AML-193 (cell line): ENCODE measurements at regions not wholly inside any gene's neighbourhood (a gene's known extent, or its start where the extent isn't known, plus 50 kb on each side); places are given as distances from the start of the nearest gene placed in this dataset.
"Not testable (repeated sequence)": the region's sequence is repeated elsewhere in the genome, so short reads cannot be mapped to it uniquely, and the experiment has no call there.

ENCODE experiments used
- DNase-seq, 2 experiments: peaks; one replicate each; lab custom pipeline; 2025; lab: John Stamatoyannopoulos, UW

DNA sequence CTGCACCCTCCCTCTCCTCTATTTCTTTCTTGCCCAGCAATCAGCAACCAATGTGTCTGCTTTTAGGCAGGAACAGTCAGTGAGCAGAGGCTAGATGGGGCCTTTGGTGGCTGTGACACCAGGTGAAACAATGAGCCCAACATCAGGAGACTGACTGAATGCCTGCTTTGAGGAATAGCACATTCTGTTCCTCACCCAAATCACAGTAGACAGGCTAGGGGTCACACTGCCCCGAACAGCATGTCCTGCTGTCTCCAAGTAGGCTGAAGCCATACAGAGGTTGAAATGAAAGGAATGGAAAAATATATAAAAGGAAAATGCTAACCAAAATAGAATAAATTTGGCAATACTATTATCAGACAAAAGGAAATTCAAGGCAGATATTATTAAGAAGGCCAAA, 122.5 kb upstream of the GDNF start:
- DNase-seq = no peak

DNA sequence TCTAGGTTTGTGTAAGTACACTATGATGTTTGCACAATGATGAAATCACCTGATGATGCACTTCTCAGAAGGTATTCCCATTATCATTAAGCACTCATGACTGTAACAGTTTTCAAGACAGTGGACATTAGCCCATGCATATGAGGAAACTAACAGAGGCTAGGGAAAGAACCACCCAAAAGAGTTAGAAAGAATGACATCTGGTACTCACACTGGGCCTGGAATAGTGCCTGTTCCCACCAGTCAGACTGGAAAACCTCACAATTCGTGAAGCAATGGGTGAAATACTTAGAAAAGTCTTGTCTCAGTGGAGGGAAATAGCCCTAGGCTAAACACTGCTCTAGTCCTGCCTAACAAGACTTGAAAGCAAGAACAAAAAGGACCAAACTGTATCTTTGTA, 117.4 kb upstream of the GDNF start:
- no peak for DNase-seq

DNA sequence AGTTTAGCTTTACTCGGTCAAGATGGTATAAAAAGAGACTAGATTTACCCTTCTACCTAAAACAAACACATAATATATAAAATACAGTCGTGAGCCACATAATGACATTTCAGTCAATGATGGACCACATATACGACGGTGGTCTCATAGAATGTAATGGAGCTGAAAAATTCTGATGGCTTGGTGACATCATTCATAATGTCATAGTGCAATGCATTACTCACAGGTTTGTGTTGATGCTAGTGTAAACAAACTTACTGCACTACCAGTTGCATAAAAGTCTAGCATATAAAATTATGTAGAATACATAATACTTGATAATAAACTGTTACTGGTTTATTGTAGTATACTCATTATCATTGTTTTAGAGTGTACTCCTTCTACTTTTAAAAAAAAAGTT, 115.9 kb upstream of the GDNF start:
- DNase-seq = no peak

DNA sequence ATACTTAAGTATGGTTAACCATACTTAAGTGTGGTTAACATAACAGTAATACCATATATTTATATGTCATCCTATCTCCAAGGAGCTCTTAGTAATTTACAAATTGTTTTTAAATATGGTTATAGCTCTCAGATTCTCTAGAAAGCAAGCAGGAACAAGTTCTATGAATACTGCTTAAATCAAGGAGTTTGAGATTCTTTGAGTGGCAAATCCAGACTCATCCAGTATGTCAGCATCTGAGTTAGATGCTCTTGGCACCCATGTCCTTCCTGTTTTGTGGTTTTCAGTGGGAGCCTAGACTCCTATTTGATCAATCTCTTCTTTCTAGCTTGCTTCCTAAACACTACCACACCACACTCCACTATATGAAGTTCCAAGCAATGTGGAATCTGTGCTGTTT, 114.7 kb upstream of the GDNF start:
- DNase-seq = no peak

DNA sequence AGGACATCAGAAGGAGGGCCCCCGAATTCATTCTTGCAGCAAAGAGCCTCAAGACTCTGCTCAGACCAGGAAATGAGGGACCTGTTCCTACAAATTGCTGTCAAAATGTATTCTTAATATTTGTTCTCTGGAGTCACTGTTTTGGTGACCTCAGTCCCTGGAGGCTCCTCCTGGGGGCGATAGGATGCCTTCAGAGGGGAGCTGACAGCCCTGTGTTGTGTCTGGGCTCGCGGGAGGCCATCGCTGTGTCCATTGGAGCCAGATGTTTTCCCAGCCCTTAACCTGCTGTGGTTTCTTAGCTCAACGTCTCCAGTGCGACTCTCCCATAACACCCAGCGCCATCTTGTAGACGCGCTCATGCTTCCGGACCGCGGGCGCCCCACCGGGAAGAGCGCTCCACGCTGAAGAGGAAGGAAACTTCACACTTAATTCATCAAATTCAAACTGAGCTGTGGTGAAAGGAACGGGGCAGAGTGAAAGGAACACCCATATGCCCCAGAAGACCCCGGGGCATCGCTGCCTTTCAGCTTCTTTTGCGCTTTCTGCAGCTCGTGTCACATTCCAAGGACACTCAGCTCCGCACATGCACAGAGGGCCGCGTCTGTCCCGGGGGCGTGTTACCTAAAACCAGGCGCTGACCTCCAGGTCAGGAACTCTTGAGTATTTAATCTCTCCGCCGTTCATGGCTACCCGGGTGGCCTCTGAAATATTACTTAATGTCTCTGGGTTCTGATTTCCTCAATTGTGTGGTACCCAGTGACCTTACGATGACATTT, 112.3 kb upstream of the GDNF start:
- no peak for DNase-seq

DNA sequence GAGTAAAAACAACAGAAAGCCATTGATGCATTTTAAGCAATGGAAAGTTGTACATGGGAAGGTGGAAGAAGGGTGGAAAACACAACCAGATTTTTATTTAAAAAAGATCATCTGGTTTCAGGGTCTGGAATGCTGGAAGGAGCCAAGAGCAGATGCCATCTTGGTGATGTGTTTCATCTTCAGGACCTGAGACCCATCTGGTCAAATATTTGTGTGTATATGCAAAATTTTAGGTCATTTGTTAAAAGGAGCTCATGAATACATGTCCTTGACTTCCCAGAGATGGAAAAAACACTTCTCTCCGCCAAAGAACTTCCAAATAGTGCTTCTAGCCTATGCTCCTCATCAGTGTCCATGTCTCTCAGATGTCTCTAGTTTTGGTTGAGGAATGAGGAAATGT, 110.6 kb upstream of the GDNF start:
- no peak for DNase-seq

DNA sequence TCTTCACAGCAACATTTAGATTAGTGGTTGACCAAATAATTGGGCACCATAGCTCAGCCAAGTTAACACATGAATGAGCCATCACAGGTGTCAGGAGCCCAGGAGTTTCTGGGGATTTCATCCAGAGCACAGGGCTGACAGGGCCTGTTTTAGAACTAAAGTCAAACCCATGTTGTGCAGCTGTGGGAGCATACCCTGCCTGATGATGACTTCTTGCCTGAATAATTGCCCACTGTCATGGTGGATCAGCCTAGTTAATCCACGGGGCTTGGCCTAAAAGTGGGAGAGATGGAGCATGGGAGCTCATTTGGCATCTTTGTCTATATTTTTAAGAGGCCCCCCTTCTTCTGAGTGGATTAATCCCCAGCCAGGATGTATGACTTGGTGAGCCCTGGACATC, 105.6 kb upstream of the GDNF start:
- no peak for DNase-seq

DNA sequence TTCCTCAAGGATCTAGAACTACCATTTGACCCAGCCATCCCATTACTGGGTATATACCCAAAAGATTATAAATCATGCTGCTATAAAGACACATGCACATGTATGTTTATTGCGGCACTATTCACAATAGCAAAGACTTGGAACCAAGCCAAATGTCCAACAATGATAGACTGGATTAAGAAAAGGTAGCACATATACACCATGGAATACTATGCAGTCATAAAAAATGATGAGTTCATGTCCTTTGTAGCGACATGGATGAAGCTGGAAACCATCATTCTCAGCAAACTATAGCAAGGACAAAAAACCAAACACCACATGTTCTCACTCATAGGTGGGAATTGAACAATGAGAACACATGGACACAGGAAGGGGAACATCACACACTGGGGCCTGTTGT, 103.3 kb upstream of the GDNF start:
- not testable (repeated sequence) for DNase-seq

DNA sequence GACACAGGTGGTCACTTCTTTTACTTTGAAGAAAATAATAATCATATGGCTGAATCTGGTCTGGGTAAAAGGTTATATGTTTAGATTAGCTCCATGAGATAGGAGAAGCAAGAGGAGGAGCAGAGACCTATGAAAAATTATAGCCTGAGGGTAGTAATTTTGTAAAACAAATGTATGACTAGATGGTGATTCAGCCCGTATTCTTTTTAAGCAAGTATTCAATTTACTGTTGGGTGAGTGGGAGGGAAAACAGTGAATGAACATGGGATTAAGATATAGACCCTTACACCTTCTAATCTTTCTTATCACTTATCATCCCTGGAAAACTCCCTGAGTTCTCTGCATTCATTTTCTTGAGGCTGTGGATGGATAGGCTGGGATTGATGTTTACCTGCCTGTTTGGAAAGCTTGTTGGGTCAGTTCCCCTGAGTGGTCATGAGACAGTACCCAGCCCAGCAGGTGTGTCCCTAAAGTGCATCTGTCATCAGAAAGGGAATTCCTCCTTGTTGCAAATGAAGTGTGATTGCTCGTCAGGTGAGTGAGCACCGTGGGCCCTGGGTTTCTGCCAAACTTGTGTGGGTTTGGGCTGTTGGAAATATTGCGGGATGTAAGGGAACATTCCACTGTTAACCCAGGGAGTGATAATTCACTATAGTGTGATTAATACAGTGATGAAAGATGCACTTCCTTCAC, 101.2 kb upstream of the GDNF start:
- no peak for DNase-seq

DNA sequence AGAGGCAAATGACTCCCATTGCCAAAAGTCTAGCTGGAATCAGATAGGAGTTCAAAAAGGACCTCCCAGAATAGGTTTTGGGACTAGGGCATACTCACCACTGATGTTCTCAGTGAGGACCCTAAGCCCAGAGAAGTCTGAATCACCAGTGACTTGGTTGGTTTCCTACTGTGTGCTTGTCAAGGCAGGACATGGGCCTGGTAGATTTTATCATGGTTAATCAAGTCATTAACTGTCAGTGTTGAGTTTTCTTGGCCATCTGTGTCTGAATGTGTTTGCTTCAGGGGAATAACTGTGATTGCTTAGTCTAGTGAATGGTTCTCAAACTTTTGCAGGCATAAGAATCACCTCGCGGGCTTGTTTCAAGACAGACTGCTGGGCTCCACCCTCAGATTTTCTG, 99.0 kb upstream of the GDNF start:
- no peak for DNase-seq

DNA sequence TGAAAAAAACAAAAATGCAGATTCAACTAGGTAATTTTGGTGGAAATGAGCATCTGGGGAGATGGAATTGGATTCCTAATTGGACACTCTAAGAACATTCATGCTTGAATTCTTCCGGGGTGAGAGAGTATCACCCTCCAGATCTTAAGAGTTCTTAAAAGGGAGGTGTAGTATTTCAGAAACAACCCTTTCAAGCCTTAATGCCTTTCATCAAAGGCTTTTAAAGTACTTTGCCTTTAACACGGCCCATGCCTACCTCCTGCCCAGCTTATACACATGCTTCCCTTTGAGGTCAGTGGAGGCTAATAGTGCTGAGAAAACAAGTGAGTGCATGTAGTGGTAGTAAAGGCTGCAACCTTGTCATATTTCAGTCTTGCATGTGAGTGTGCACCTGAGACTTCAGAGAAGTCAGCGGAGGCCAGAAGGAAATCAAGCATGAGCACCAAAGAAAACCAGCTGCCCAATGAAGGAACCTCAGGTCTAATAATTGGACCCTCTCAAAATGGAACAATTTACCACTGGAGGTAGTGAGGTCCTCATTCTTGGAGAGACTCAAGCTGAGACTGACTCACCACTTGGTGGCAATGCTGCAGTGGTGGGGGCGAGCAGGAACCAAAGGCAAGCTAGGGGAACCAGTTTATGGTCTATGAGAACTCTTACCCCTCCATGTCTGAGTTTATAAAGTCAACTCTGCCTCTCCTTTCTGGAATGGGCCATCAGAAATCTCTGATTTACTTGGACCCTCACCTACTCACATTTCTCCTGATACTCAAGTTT, 98.4 kb upstream of the GDNF start:
- no peak for DNase-seq

DNA sequence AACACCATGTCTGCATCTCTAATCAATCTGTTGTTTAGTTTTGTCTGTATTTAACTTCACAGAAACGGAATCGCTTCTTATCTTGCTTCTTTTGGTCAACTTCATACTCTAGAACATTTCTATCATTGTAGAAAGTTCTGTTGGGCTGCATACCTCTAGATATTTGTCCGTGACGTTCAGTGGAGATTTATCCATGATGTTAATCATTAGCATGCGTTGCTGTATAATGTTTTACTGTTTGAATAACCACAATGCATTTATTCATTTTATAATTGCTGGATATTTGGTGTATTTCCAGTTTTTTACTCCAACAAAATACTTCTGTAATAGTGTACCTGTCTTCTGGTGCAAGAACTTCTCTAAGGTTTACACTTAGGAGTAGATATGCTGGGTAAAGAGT, 96.2 kb upstream of the GDNF start:
- DNase-seq = no peak

DNA sequence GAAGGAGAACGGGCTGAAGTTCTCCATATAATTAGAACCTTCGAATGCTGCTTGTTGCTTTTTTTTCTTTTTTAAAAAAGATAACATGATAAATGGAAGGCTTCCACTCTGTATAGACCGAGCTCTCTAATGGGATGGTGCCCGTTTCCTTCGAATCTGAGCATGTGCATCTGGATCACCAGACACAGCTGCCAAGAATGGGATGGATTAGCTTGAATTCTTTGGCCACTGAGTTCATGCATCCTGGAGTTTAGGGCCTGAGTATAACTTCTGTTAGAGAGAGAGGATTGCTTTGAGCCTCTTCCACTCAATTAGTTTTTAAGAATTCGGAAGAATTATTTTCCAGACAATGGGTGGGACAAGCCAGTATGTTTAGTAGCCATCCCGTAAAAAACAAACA, 93.7 kb upstream of the GDNF start:
- no peak for DNase-seq

DNA sequence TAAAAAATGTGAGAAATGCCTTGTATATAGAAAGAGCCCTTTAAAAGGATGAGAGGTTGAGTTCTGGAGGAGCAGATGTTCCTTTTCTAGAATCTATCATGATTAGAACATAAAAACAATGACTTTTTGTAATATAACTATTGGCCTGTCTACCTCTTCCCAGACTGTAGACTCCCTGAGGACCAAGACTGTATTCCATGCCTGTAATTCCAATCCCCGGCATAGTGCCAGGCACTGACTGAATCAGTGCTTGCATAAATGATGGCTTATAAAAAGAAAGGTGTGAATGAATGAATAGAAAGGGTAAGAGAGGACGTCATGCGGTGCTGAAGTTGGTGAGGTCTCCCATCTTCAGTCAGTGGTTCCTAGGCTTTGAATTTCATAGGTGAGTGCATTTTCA, 92.6 kb upstream of the GDNF start:
- DNase-seq = no peak

DNA sequence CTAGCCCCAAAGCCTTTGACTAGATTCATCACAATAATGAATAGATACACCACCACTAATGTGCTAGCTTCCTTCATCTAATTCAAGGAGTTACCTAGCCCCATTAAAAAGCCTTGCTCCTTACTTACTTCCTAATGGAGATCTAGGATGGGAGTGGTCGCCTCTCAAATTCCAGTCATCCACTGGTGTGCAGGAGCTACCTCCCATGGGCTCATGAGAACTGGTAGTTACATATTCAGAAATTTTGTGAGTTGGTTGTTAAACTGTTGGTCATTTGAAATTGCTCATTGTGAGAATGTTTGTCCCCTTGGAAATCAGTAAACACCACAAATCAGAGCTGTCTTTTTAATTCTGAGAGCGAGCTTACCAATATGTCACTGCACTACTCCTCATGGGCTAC, 91.7 kb upstream of the GDNF start:
- DNase-seq = no peak

DNA sequence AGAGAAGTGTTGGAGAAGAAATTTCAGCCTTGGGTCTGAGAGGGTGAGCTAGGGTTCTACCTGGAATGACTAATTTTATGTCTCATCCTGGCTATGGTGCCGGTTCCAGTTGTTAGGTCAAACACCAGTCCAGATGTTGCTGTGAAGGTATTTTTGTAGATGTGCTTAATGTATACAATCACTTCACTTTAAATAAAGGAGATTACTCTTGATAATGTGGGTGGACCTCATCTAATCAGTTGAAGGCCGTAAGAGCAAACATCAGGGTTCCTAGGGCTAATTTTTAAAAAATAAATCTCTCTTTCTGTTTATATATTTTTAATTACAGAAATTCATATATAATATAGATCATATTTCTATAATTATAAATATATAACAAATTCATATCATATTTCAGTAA, 90.5 kb upstream of the GDNF start:
- no peak for DNase-seq

DNA sequence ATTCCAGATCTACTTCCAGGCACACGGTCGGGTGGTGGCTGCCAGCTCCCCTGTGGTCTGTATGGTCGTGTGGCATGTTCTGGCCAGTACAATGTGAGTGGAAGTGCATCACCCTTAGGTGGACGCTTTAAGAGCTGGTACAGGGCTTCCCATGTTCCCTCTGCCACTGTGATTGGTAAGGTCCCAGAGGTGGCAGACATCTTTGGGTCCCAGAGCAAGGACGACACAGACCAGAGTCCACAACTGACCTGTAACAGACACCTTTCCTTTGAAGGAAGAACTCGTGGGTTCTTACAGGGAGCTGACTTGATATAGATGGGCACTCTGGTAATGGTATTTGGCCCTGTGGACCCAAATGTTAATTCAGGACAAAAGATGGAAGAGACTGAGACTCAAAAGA, 90.0 kb upstream of the GDNF start:
- no peak for DNase-seq

DNA sequence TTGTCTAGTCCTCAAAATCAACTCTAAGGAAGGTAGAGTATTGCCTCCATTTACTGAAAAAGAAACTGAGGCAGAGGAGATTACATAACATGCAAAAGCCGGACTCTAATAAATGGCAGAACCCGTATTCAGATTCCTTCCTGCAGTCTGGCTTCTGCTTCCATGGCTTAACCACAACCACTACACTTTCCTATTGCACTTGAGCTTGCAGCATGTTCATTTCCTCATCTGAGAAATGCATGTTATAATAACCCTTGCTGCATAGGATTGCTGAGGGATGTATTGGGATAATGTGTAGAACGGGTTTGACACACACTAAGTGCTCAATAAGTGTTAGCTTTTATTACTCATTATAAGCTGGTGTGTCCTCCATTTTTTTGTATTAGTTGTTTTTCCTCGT, 87.9 kb upstream of the GDNF start:
- DNase-seq = not testable (repeated sequence)

DNA sequence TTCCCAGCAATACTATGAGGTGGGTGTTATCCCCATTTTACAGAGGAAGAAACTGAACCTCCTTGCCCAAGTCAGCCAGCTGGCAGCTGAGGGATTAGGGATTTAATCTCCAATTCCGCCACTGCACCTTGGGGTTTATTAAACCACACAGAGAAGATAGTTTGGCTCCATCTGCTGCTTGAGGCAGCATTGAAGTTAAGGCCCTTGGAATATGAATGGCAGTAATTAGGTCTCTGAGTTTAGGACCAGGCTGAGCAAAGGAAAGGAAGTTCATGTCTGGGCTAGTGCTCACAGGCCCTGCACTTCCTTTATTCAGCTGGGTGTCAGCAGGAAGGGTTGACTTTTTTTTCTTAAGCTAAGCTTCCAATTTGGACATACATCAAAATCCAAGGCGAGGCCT, 86.9 kb upstream of the GDNF start:
- no peak for DNase-seq

DNA sequence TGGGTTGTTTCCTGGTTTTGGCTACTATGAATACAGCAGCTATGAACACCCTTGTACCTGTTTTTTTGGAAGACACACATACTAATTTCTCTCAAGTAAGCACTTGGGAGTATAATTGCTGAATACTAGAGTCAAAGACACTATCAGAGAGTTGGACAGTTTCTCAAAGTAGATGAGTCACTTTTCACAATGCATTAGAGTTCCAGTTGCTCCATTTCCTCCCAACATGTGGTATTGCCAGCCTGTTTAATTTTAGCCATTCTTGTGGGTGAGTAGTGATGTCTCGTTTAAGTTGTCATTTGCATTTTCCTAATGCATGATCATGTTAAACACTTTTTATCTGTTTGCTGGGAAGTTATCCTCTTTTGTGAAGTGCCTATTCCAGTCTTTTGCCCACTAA, 81.6 kb upstream of the GDNF start:
- no peak for DNase-seq

DNA sequence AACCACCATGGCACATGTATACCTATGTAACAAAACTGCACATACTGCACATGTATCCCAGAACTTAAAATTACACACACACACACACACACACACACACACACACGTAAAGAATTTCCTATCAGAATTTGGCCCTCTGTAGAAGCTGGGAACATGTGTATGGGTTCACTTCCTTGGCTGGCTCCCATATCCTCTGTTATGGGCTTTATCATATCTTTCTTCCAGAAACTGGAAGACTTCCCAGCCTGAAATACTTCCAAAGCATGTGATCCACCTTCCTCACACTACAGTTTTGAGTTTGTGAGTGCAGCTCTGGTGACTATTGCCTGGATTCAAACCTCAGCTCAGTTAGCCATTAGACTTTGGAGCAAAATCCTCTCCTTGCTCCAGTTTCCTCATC, 78.6 kb upstream of the GDNF start:
- no peak for DNase-seq

DNA sequence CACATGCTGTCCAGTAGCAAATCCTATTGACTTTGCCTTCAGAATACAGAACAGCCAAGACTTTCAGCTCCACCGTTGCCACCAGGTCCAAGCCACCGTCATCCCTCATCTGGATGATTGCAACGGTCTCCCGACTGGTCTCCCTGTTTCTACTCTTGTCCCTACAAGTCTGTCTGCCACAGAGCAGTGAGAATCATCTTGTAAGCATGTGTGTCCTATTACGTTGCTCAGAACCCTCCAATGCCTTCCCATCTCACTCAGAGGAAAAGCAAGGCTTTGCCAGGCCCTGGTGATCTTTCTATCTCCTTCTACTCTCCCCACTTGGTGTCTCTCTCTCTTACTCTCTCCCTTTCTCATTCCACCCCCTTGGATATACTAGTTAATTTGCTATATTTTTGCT, 76.7 kb upstream of the GDNF start:
- no peak for DNase-seq

DNA sequence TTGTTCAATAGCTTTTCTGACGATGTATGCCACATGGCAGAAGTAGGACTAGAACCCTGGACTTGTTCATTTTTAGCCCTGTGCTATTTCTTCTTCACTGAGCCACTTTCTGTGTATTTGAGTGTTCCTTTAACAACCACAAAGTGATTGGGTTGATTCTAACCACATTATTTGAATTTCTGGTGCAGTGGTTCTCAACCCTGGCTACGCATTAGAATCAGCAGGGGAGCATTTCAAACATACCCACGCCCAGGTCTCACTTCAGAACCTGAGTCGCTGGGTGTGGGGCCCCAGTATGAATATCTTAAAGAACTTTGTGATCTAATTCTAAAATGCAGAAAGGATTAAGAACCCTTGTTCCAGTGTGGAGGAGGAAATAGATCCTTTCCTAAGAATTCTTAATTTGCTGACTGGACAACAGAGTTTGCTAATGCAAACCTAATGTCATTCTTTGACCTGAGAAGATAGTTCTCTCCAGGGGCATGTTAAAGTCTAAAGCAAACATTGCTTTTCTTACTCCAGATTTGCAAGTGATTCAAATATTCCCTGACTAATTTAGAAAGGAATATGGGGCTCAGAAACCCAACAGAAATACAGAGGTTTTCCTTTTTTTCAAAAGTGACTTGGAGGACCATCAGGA, 75.4 kb upstream of the GDNF start:
- DNase-seq = no peak
